Naive B cell (primary cell): ENCODE measurements at regions not wholly inside any gene's neighbourhood (a gene's known extent, or its start where the extent isn't known, plus 50 kb on each side); places are given as distances from the start of the nearest gene placed in this dataset.

Experiments used
- ATAC-seq, 2 donors: fragments of 150-1000 bp; cut with Tn5 transposase; 2 replicates each; pipeline ENCODE4 v1.10.0; 2021; ENCODE audit warnings: low read depth in 2 of 2, mild to moderate bottlenecking in 2 of 2, moderate library complexity in 2 of 2
- DNase-seq: peaks from one replicate; pipeline ENCODE4 v3.0.0; 2022
- H3K27ac Mint-ChIP-seq, 6 donors: one replicate each; pipeline ENCODE4 v1.8.0; 2020 to 2022; ENCODE audit warnings: mild to moderate bottlenecking in 6 of 6, mixed read lengths in 6 of 6, moderate library complexity in 5 of 6, inconsistent platforms in 2 of 6
- H3K27me3 Mint-ChIP-seq, 3 donors: one replicate each; pipeline ENCODE4 v1.8.0; 2021 to 2022; ENCODE audit warnings: mixed read lengths in 3 of 3, mild to moderate bottlenecking in 1 of 3
- H3K36me3 Mint-ChIP-seq, 2 donors: one replicate each; pipeline ENCODE4 v1.8.0; 2020 to 2022; ENCODE audit warnings: mixed read lengths in 2 of 2, inconsistent platforms in 1 of 2, mild to moderate bottlenecking in 1 of 2
- H3K4me1 Mint-ChIP-seq, 3 donors: one replicate each; pipeline ENCODE4 v1.8.0; 2020 to 2022; ENCODE audit warnings: mixed read lengths in 3 of 3, inconsistent platforms in 1 of 3, mild to moderate bottlenecking in 1 of 3, moderate library complexity in 1 of 3
- H3K4me3 Mint-ChIP-seq, 8 donors: one replicate each; pipeline ENCODE4 v1.8.0; 2020 to 2022; ENCODE audit warnings: mild to moderate bottlenecking in 8 of 8, mixed read lengths in 8 of 8, moderate library complexity in 8 of 8, inconsistent platforms in 2 of 8
- H3K9me3 Mint-ChIP-seq, 7 donors: one replicate each; pipeline ENCODE4 v1.8.0; 2020 to 2022; ENCODE audit warnings: mixed read lengths in 7 of 7, mild to moderate bottlenecking in 5 of 7, inconsistent platforms in 2 of 7, moderate library complexity in 1 of 7

DNA sequence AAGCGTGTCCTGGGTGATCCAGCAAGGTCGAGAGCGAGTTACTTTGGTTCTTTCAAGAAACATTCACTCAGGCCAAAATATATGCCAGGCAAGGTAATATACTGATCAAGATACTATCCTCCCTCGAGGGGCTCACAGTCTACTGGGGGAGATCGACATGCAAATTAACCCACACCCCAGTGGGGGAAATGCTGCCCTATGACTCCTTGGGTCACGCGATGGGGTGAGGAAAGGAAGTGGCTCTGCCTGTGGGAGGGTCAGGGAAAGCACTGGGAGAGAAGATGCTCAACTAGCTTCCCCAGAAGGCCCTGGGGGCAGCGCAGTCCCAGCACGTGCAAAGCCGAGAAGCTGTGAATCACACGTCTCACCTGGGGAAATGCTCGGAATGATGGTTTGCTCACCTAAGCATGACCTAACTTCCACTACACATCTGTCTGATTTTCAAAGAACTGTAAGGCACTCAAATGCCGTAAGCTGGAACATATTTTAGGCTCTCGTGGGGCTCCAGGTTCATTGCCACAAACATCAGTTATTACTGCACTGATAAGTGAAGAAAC lies 130.7 kb downstream of the RCN1 start:
- Mint-ChIP-seq H3K27me3 (peaks cover 4 to 14% (median 12%) of the 10 kb centered on the region in 3 donors), H3K4me3 (no peak overlapping the region), H3K36me3 (no peaks in the 10 kb centered on the region), H3K27ac (peak overlapping the region in 1 of 6 donors; percentile 58), H3K4me1 (no peaks in the 10 kb centered on the region), H3K9me3 (no peaks in the 10 kb centered on the region)
- DNase-seq (no peak), ATAC-seq (no peak)

DNA sequence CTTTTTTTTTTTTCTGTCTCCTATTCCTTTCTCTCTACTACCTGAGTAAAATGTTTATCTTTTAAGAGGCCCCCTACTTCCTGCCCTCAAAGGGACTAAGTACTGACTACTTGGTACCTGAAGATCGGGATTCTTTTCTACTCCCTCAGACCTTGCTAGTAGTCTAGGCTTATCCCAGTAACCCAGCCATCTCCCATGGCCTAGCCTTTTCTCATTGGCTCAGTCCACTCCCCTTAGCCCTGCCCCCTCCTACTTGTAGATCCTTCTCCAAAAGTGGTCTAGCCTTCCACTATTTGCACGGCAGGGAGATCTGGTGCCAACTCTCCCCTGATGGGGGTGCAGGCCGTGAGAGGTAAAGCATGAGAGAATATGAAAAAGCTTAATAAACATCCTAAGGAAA lies 133.7 kb downstream of the RCN1 start:
- Mint-ChIP-seq H3K4me3 (no peak overlapping the region), H3K36me3 (no peaks in the 10 kb centered on the region), H3K27ac (no peak overlapping the region)

DNA sequence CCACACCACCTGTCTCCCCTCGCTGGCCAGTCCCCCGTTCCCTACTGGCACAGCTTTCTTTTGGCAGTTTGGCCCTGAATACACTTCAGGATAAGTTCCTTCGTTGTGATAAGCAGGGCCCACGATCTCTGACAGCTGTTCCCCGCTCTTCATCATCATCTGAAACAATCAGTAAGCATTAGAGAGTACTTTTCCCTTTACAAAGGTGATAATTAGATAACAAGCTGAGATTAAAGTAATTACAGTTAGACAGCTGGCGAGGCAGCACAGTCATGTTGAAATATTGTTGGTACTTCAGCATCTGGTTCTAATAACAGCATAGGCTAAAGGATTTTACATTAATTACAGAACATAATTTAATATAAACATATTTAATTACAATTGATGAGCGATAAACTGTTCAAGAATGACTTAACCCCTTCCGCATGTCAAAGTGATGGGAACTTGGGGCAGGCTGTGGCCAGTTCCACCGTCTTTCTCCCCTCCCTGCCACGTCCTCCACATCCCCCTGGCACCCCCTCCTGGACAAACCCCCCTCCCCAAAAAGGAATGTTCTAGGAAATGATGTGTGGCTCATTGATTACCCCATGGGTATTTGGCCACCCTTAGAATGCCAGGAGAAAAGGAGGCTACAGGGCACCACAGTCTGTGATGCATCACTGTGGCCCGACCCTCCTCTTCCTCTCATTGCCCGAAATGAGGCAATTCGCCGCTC lies 134.9 kb downstream of the RCN1 start:
- DNase-seq (no peak), ATAC-seq (no peak)
- Mint-ChIP-seq H3K9me3 (no peaks in the 10 kb centered on the region), H3K27me3 (peaks cover 1 to 14% (median 11%) of the 10 kb centered on the region in 3 donors), H3K36me3 (no peaks in the 10 kb centered on the region), H3K27ac (peak overlapping the region in 1 of 6 donors; percentile 25), H3K4me1 (no peaks in the 10 kb centered on the region), H3K4me3 (peak overlapping the region in 1 of 8 donors; percentile 13)

More for the DNA sequence above, 133.7 kb downstream of the RCN1 start:
- ATAC-seq (no peak), DNase-seq (no peak)
- no peaks in the 10 kb centered on the region for H3K4me1 Mint-ChIP-seq
- H3K27me3 Mint-ChIP-seq, result peaks cover 4 to 14% (median 14%) of the 10 kb centered on the region in 3 donors
- no peaks in the 10 kb centered on the region for H3K9me3 Mint-ChIP-seq

DNA sequence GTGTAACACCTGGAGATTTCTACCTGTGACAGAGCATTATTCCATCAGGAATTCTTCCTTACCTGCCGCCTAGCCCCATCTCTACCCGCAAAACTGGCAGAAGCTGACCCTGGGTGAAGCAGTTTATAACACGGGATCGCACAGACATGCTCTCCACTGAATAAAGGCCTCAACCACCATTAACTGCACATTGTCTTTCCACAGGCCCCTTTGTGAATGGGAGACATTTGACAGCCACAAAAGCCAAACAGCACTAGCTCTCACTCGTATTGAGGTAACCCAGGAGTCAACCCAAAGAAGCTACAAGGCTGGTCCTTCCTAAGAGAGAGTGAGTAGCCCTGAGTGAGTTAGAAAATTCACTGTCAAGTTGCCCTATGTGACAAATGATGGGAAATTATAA lies 135.6 kb downstream of the RCN1 start:
- Mint-ChIP-seq H3K4me1 (no peaks in the 10 kb centered on the region), H3K4me3 (no peak overlapping the region), H3K36me3 (no peaks in the 10 kb centered on the region), H3K27me3 (peaks cover 0 to 14% (median 3%) of the 10 kb centered on the region in 3 donors), H3K27ac (no peak overlapping the region), H3K9me3 (no peaks in the 10 kb centered on the region)
- no peak for DNase-seq
- no peak for ATAC-seq

DNA sequence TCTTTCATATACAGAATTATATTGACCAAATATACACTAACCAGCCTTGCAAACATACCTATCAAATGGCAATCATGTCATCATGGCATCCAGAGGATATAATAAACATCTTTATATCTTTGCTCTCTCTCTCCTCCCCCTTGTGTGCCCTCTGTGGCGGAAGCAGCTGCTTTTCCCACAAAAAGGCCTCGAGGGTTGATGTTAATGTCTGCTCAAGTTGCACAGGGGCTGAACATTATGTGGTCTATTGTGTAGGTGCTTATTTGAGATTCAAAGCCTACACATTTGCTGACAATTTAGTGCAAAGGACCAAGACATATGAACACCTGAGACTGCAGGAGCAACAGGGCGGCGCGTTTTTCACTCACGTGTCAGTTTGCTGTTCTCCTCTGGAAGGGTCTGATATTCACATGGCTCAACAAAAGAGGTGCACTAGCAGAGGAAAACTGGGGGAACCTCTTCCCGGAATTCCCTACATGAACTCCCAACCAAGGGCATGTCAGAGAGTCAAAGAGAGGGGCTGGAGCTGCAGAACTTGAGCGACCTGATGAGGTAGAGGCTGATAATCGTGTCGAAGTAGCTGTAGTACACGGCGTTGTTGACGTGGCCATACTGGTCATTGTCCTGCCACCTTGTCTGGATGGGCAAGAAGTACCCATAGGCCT lies 138.8 kb downstream of the RCN1 start:
- Mint-ChIP-seq H3K27me3 (peaks cover 10 to 19% (median 17%) of the 10 kb centered on the region in 3 donors), H3K4me3 (no peak overlapping the region), H3K4me1 (no peaks in the 10 kb centered on the region), H3K27ac (no peak overlapping the region), H3K9me3 (no peaks in the 10 kb centered on the region), H3K36me3 (no peaks in the 10 kb centered on the region)
- DNase-seq (no peak), ATAC-seq (no peak)

DNA sequence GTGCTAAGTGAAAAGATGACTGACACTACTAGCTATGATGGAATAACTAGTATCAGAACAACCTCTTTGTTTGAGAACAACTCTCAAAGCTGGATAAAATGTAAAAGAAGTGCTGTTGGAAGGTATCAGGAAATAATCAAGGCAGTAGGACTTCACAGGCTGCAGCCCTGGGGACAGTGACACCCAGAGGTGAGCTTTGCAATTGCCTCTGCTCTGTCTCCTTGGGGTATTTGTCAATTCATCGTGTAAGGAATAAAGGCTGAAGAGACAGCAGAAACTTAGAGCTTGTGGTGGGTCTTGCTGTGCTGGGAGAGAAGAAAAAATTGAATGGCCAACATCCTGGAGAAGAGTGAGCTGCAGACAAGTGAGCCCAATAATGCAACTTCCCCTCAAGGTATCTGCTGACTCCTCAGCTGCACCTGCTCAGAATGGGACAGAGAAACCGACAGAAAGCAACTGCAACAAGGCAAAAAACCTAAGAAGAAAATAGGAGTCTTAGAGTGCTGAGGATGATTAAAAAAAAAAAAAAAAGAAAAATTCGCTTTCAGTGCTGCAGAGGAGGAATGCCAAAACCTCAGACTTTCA lies 141.1 kb downstream of the RCN1 start:
- no peaks in the 10 kb centered on the region for H3K36me3 Mint-ChIP-seq
- no peak overlapping the region for H3K4me3 Mint-ChIP-seq
- DNase-seq, result no peak
- ATAC-seq, result no peak
- H3K4me1 Mint-ChIP-seq, result no peaks in the 10 kb centered on the region
- H3K27ac Mint-ChIP-seq, result peak overlapping the region in 1 of 6 donors; percentile 2
- peaks cover 14 to 19% (median 17%) of the 10 kb centered on the region in 3 donors for H3K27me3 Mint-ChIP-seq
- H3K9me3 Mint-ChIP-seq, result no peaks in the 10 kb centered on the region

DNA sequence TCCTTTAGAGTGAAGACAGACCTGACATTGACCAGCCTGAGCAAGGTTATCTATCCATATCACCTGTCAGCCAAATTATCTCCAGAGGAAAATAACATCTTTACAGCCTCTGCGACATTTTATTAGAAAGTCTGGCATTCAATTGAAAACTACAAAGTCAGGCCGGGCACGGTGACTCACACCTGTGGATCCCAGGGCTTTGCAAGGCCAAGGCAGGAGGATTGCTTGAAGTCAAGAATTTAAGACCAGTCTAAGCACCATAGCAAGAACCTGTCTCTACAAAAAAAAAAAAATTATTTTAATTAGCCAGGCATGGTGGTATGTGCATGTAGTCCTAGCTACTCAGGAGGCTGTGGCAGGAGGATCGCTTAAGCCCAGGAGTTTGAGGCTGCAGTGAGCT lies 141.6 kb downstream of the RCN1 start:
- ATAC-seq, result no peak
- H3K4me3 Mint-ChIP-seq, result no peak overlapping the region
- DNase-seq, result no peak
- H3K27me3 Mint-ChIP-seq, result peaks cover 15 to 24% (median 17%) of the 10 kb centered on the region in 3 donors
- H3K9me3 Mint-ChIP-seq, result no peaks in the 10 kb centered on the region
- H3K27ac Mint-ChIP-seq, result no peak overlapping the region
- H3K36me3 Mint-ChIP-seq, result no peaks in the 10 kb centered on the region
- no peaks in the 10 kb centered on the region for H3K4me1 Mint-ChIP-seq

DNA sequence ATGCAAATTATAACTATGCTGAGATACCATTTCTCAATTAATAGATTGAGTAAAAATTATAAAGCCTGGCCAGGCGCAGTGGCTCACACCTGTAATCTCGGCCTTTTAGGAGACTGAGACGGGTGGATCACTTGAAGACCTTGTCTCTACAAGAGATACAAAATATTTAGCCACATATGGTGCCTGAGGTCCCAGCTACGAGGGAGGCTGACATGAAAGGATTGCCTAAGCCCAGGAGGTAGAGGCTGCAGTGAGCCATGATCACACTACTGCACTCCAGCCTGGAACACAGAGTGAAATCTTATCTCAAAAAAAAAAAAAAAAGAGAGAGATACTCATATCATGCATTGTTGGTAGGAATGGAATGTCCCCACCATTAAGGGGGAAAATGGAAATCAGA lies 142.4 kb downstream of the RCN1 start:
- H3K27me3 Mint-ChIP-seq, result peaks cover 17 to 28% (median 18%) of the 10 kb centered on the region in 3 donors
- H3K36me3 Mint-ChIP-seq, result no peaks in the 10 kb centered on the region
- H3K27ac Mint-ChIP-seq, result no peak overlapping the region
- ATAC-seq, result no peak
- H3K9me3 Mint-ChIP-seq, result no peaks in the 10 kb centered on the region
- no peak overlapping the region for H3K4me3 Mint-ChIP-seq
- no peak for DNase-seq
- no peaks in the 10 kb centered on the region for H3K4me1 Mint-ChIP-seq

DNA sequence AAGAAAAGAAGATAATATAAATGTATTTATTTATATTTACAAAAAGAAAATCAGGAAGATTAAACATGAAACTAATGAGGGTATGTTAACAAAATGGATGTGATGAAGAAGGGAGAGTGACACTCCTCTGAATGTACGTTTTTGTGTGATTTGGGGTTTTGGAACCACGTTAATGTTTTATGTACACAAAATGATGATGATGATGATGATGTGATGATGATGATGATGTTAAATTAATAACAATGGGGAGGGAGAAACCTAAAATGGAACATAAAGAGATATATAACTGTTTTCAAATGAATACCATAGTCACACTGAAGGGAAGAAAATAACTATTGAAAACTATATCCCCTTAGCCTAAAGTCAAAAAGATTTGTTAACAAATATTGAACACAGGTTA lies 143.1 kb downstream of the RCN1 start:
- ATAC-seq, result no peak
- H3K36me3 Mint-ChIP-seq, result no peaks in the 10 kb centered on the region
- no peaks in the 10 kb centered on the region for H3K9me3 Mint-ChIP-seq
- no peak for DNase-seq
- H3K27ac Mint-ChIP-seq, result no peak overlapping the region
- H3K4me3 Mint-ChIP-seq, result no peak overlapping the region
- peaks cover 17 to 28% (median 18%) of the 10 kb centered on the region in 3 donors for H3K27me3 Mint-ChIP-seq
- H3K4me1 Mint-ChIP-seq, result no peaks in the 10 kb centered on the region

DNA sequence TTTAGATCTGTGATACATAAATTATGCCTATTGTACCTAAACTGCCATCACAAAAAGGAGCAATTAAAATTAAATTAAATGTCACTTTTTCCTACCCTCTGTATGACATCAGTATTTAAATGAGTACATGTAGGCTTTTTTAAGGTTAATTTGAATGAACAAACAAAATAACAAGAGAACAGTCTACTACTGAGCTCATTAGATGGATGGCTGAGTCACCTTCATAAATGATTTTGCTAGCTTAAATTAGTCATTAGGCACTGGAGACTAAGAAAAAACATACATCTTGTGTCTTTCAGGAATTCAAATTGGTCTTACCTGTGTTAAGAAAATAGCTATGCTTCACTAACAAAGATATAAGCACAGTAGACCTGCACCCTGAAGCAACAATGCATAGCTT lies 153.6 kb downstream of the RCN1 start:
- DNase-seq, result no peak
- no peak for ATAC-seq
- Mint-ChIP-seq H3K4me1 (no peaks in the 10 kb centered on the region), H3K4me3 (no peak overlapping the region), H3K36me3 (no peaks in the 10 kb centered on the region), H3K9me3 (peaks cover 0 to 6% (median 0%) of the 10 kb centered on the region in 7 donors), H3K27ac (no peak overlapping the region), H3K27me3 (no peaks in the 10 kb centered on the region)

DNA sequence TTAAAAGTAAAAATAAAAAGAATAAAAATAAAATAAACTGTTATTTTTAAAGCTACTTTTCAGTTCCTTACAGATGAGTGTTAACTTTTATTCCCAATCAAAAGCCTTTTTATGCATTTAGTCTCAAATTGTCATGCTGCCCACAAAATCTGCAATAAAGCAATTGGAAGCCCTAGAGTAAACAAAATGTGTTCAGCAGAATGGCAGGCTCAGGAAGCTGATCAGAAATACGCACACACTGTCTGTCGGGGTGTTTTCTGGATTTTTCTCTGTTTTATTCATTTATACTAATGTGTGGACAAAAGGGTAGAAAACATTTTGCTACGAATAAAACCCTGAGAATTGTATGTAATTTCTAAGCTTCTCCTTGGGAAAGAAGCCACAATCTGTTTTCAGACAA lies 162.8 kb downstream of the RCN1 start:
- H3K4me3 Mint-ChIP-seq, result no peak overlapping the region
- ATAC-seq, result no peak
- no peaks in the 10 kb centered on the region for H3K36me3 Mint-ChIP-seq
- no peaks in the 10 kb centered on the region for H3K9me3 Mint-ChIP-seq
- H3K27ac Mint-ChIP-seq, result no peak overlapping the region
- peaks cover 4 to 11% (median 9%) of the 10 kb centered on the region in 3 donors for H3K27me3 Mint-ChIP-seq
- H3K4me1 Mint-ChIP-seq, result no peaks in the 10 kb centered on the region
- DNase-seq, result no peak

DNA sequence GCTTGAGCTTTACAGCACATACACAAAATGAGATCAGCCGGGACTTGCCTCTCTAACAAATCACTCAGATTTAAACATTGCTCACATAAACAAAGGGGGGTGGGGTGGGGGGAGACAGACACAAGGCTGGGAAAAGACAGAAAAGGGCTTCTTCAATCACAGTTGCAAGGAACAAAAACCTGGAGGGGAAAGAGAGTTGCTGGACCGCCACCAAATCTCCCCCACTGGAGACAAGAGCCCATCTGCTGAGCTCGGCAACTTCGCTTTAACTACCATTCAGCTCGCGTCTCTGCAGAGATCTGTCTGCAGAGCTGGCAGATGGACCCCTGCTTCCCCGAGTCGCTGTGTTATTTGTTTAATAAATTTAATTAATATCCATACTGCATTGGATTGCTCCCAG lies 165.0 kb downstream of the RCN1 start:
- DNase-seq (no peak), ATAC-seq (no peak)
- Mint-ChIP-seq H3K36me3 (no peaks in the 10 kb centered on the region), H3K9me3 (no peaks in the 10 kb centered on the region), H3K27me3 (peaks cover 4 to 11% (median 9%) of the 10 kb centered on the region in 3 donors), H3K27ac (no peak overlapping the region), H3K4me1 (no peaks in the 10 kb centered on the region), H3K4me3 (no peak overlapping the region)

DNA sequence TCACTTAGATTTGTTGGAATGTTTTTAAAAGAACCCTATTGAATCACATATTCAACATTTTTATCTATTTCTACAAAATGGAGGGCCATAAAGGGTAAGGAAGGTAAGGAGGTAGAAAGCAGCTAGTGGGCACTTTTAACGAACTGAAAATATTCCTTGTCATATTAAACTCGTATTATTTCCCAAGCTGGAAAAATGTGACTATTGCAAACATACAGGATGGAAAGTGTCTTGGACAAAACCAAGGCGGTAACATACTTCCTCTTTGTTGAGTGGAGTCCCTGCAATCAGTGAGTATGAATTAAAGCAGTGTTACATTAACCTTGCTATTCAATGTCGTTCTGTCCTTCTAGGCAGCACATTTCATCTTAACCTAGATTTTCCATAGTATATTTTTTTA lies 165.6 kb downstream of the RCN1 start:
- Mint-ChIP-seq H3K27me3 (peaks cover 4 to 11% (median 9%) of the 10 kb centered on the region in 3 donors), H3K4me1 (no peaks in the 10 kb centered on the region), H3K9me3 (no peaks in the 10 kb centered on the region), H3K36me3 (no peaks in the 10 kb centered on the region), H3K4me3 (no peak overlapping the region), H3K27ac (no peak overlapping the region)
- DNase-seq (no peak), ATAC-seq (no peak)

DNA sequence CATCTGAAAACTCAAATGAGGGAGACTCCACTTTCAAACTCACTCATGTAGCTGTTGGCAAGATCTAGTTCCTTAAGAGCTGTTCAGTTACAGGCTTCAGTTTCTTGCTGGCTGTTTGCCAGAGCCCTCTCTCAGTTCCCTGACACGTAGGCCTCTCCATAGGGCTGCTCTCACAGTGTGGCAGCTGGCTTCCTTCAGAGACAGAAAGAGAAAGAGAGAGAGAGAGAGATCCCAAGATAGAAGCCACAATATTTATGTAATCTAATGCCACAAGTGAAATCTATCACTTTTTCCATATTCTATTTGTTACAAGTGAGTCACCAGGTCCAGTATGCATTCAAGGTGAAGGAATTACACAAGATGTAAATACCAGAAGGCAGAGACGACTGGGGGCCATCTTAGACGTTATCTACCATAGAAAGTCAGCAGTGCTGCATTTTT lies 168.8 kb downstream of the RCN1 start:
- H3K9me3 Mint-ChIP-seq, result no peaks in the 10 kb centered on the region

More for the DNA sequence above, 168.8 kb downstream of the RCN1 start:
- Mint-ChIP-seq H3K4me3 (no peak overlapping the region), H3K27ac (peak overlapping the region in 1 of 6 donors; percentile 28), H3K4me1 (no peaks in the 10 kb centered on the region), H3K36me3 (no peaks in the 10 kb centered on the region), H3K27me3 (peaks cover 0 to 11% (median 6%) of the 10 kb centered on the region in 3 donors)
- ATAC-seq, result no peak
- DNase-seq, result no peak
